ENCODE measurements at regions not wholly inside any gene's neighbourhood (a gene's known extent, or its start where the extent isn't known, plus 50 kb on each side); places are given as distances from the start of the nearest gene placed in this dataset.
"Not testable (repeated sequence)": the region's sequence is repeated elsewhere in the genome, so short reads cannot be mapped to it uniquely, and the experiment has no call there.

GRCh38 chr1:197841883-197842553 is 60.4 kb upstream of the C1orf53 start:
- Histone ChIP-seq H3K4me3 (ENCODE audit: low read length in 2 of 2) (no peak overlapping the region), H3K4me1 (ENCODE audit: insufficient read depth, low read length) (no peaks in the 10 kb centered on the region), H3K27ac (ENCODE audit: low read depth, low read length) (no peak overlapping the region), H3K9me3 (ENCODE audit: control insufficient read depth in 1 of 2, low read length in 2 of 2) (no peaks in the 10 kb centered on the region), H3K27me3 (ENCODE audit: insufficient read depth, low read length) (no peaks in the 10 kb centered on the region), H3K36me3 (ENCODE audit: insufficient read depth, low read length) (no peaks in the 10 kb centered on the region)
- POLR2A ChIA-PET (ENCODE audit: partially characterized antibody) = interaction anchor here (0.6 kb wide), 1 partner anchor 13 kb away, joined by 3 read pairs; no protein-coding TSS in a partner anchor
- Mint-ChIP-seq H3K4me3 (no peak overlapping the region), H3K27ac (no peak overlapping the region), H3K4me1 (peaks cover 0 to 5% (median 1%) of the 10 kb centered on the region in 4 donors), H3K27me3 (peaks cover 1 to 9% of the 10 kb centered on the region in 2 donors), H3K9me3 (no peaks in the 10 kb centered on the region), H3K36me3 (no peaks in the 10 kb centered on the region)
- DNase-seq = no peak
- intact Hi-C loops (cut with micrococcal nuclease) = no loop called here
- CTCF ChIA-PET (ENCODE audit: partially characterized antibody) = interaction anchor here (1.1 kb wide), 1 partner anchor 27 kb away, joined by 3 read pairs; no protein-coding TSS in a partner anchor

DNA sequence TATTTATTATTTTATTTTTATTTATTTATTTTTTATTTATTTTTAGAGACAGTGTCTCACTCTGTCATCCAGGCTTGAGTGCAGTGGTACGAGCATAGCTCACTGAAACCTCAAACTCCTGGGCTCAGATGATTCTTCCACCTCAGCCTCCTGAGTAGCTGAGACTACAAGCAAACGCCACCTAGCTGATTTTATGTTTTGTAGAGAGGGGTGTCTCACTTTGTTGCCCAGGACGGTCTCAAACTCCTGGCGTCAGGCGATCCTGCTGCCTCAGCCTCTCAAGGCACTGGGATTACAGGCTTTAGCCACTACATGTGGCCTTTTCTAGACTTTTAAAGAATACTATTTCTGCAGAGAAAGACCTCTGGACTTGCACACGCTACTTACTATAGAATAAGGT is 61.3 kb upstream of the C1orf53 start:
- Mint-ChIP-seq H3K27ac (no peak overlapping the region), H3K4me3 (no peak overlapping the region), H3K9me3 (no peaks in the 10 kb centered on the region), H3K27me3 (peaks cover 1 to 9% of the 10 kb centered on the region in 2 donors), H3K36me3 (no peaks in the 10 kb centered on the region), H3K4me1 (peaks cover 0 to 5% (median 1%) of the 10 kb centered on the region in 4 donors)
- no peaks in the 10 kb centered on the region for H3K4me1 ChIP-seq (ENCODE audit: insufficient read depth, low read length)
- no peaks in the 10 kb centered on the region for H3K27me3 ChIP-seq (ENCODE audit: insufficient read depth, low read length)
- no peaks in the 10 kb centered on the region for H3K36me3 ChIP-seq (ENCODE audit: insufficient read depth, low read length)
- no peaks in the 10 kb centered on the region for H3K9me3 ChIP-seq (ENCODE audit: control insufficient read depth in 1 of 2, low read length in 2 of 2)
- DNase-seq = no peak
- no peak overlapping the region for H3K4me3 ChIP-seq (ENCODE audit: low read length in 2 of 2)
- no peak overlapping the region for H3K27ac ChIP-seq (ENCODE audit: low read depth, low read length)
- POLR2A ChIA-PET (ENCODE audit: partially characterized antibody) = no interaction called here
- intact Hi-C loops (cut with micrococcal nuclease) = no loop called here
- CTCF ChIA-PET (ENCODE audit: partially characterized antibody) = interaction anchor here (1.4 kb wide), 1 partner anchor 18 kb away, joined by 3 read pairs; no protein-coding TSS in a partner anchor

GRCh38 chr1:197839786-197840185 is 62.6 kb upstream of the C1orf53 start:
- H3K4me1 ChIP-seq (ENCODE audit: insufficient read depth, low read length); H3K4me3 Mint-ChIP-seq; H3K36me3 Mint-ChIP-seq; H3K27ac ChIP-seq (ENCODE audit: low read depth, low read length); H3K36me3 ChIP-seq (ENCODE audit: insufficient read depth, low read length); intact Hi-C loops (cut with micrococcal nuclease); H3K4me3 ChIP-seq (ENCODE audit: low read length in 2 of 2); H3K9me3 Mint-ChIP-seq; H3K27ac Mint-ChIP-seq; H3K4me1 Mint-ChIP-seq; H3K27me3 Mint-ChIP-seq; H3K27me3 ChIP-seq (ENCODE audit: insufficient read depth, low read length); DNase-seq; POLR2A ChIA-PET (ENCODE audit: partially characterized antibody); H3K9me3 ChIP-seq (ENCODE audit: control insufficient read depth in 1 of 2, low read length in 2 of 2): not testable (repeated sequence)
- CTCF ChIA-PET (ENCODE audit: partially characterized antibody) = interaction anchor here (0.8 to 1.4 kb wide), 2 partner anchors 11 to 16 kb away, joined by 3 read pairs; no protein-coding TSS in a partner anchor

DNA sequence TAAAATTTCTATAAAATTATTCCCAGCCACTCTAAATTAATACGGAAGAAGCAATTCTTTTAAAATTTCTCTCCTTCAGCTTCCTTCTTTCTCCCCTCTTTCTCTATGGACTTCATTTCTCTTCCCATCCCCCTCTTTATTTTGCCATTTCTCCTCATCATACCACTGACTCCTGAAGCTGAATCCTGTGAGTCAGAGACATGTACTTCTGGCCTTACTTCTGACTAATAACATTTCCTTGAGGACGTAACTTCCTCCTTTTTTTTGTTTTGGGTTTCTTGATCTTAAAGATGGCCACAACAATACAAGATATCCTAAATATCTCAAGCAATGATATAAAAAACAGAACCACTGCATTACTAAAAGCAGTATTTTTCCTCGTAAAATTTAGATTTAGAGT is 63.6 kb upstream of the DENND1B start:
- POLR2A ChIA-PET (ENCODE audit: partially characterized antibody) = no interaction called here
- H3K27me3 Mint-ChIP-seq = no peaks in the 10 kb centered on the region
- CTCF ChIA-PET (ENCODE audit: partially characterized antibody) = no interaction called here
- no peaks in the 10 kb centered on the region for H3K9me3 Mint-ChIP-seq
- H3K4me3 Mint-ChIP-seq = no peak overlapping the region
- H3K27ac Mint-ChIP-seq = no peak overlapping the region
- H3K36me3 Mint-ChIP-seq = no peaks in the 10 kb centered on the region
- Histone ChIP-seq H3K36me3 (ENCODE audit: insufficient read depth, low read length) (no peaks in the 10 kb centered on the region), H3K9me3 (ENCODE audit: control insufficient read depth in 1 of 2, low read length in 2 of 2) (no peaks in the 10 kb centered on the region), H3K4me3 (ENCODE audit: low read length in 2 of 2) (no peak overlapping the region), H3K27ac (ENCODE audit: low read depth, low read length) (no peak overlapping the region), H3K27me3 (ENCODE audit: insufficient read depth, low read length) (no peaks in the 10 kb centered on the region), H3K4me1 (ENCODE audit: insufficient read depth, low read length) (no peaks in the 10 kb centered on the region)
- intact Hi-C loops (cut with micrococcal nuclease) = no loop called here
- H3K4me1 Mint-ChIP-seq = peaks cover 0 to 5% (median 1%) of the 10 kb centered on the region in 4 donors
- DNase-seq = no peak

GRCh38 chr1:197837911-197838310 is 62.6 kb upstream of the DENND1B start:
- Histone ChIP-seq H3K4me1 (ENCODE audit: insufficient read depth, low read length) (no peaks in the 10 kb centered on the region), H3K27ac (ENCODE audit: low read depth, low read length) (no peak overlapping the region), H3K9me3 (ENCODE audit: control insufficient read depth in 1 of 2, low read length in 2 of 2) (no peaks in the 10 kb centered on the region), H3K36me3 (ENCODE audit: insufficient read depth, low read length) (no peaks in the 10 kb centered on the region), H3K4me3 (ENCODE audit: low read length in 2 of 2) (no peak overlapping the region), H3K27me3 (ENCODE audit: insufficient read depth, low read length) (no peaks in the 10 kb centered on the region)
- no peak for DNase-seq
- Mint-ChIP-seq H3K9me3 (peaks cover 0 to 3% (median 0%) of the 10 kb centered on the region in 8 donors), H3K36me3 (no peaks in the 10 kb centered on the region), H3K27me3 (no peaks in the 10 kb centered on the region), H3K4me3 (no peak overlapping the region), H3K27ac (no peak overlapping the region), H3K4me1 (peaks cover 0 to 5% (median 1%) of the 10 kb centered on the region in 4 donors)
- CTCF ChIA-PET (ENCODE audit: partially characterized antibody) = interaction anchor here (0.9 kb wide), 1 partner anchor 11 kb away, joined by 3 read pairs; no protein-coding TSS in a partner anchor
- intact Hi-C loops (cut with micrococcal nuclease) = no loop called here
- POLR2A ChIA-PET (ENCODE audit: partially characterized antibody) = no interaction called here

GRCh38 chr1:197836356-197836755 is 61.1 kb upstream of the DENND1B start:
- H3K4me1 Mint-ChIP-seq; H3K36me3 ChIP-seq (ENCODE audit: insufficient read depth, low read length); H3K9me3 ChIP-seq (ENCODE audit: control insufficient read depth in 1 of 2, low read length in 2 of 2); H3K4me1 ChIP-seq (ENCODE audit: insufficient read depth, low read length); intact Hi-C loops (cut with micrococcal nuclease); H3K36me3 Mint-ChIP-seq; H3K27ac ChIP-seq (ENCODE audit: low read depth, low read length); DNase-seq; H3K27me3 ChIP-seq (ENCODE audit: insufficient read depth, low read length); H3K9me3 Mint-ChIP-seq; CTCF ChIA-PET (ENCODE audit: partially characterized antibody); H3K4me3 ChIP-seq (ENCODE audit: low read length in 2 of 2); H3K4me3 Mint-ChIP-seq; H3K27me3 Mint-ChIP-seq; H3K27ac Mint-ChIP-seq; POLR2A ChIA-PET (ENCODE audit: partially characterized antibody): not testable (repeated sequence)

GRCh38 chr1:197829011-197829410 is 53.7 kb upstream of the DENND1B start:
- H3K27me3 ChIP-seq (ENCODE audit: insufficient read depth, low read length); H3K4me1 Mint-ChIP-seq; H3K4me3 ChIP-seq (ENCODE audit: low read length in 2 of 2); H3K36me3 Mint-ChIP-seq; CTCF ChIA-PET (ENCODE audit: partially characterized antibody); POLR2A ChIA-PET (ENCODE audit: partially characterized antibody); H3K27ac ChIP-seq (ENCODE audit: low read depth, low read length); DNase-seq; H3K4me3 Mint-ChIP-seq; H3K36me3 ChIP-seq (ENCODE audit: insufficient read depth, low read length); H3K9me3 ChIP-seq (ENCODE audit: control insufficient read depth in 1 of 2, low read length in 2 of 2); H3K9me3 Mint-ChIP-seq; H3K27ac Mint-ChIP-seq; intact Hi-C loops (cut with micrococcal nuclease); H3K4me1 ChIP-seq (ENCODE audit: insufficient read depth, low read length): not testable (repeated sequence)
- peaks cover 2 to 10% of the 10 kb centered on the region in 2 donors for H3K27me3 Mint-ChIP-seq
